RWPE1 (cell line): ENCODE measurements at regions not wholly inside any gene's neighbourhood (a gene's known extent, or its start where the extent isn't known, plus 50 kb on each side); places are given as distances from the start of the nearest gene placed in this dataset.

ENCODE experiments used
- CTCF ChIA-PET: fragments of 350-600 bp; sonication (Branson Sonifier 250); formaldehyde crosslinking; extraction: SDS; loops from one replicate; lab custom pipeline; 2021; lab: Yijun Ruan, JAX
- POLR2A ChIA-PET: fragments of 400-600 bp; formaldehyde crosslinking; extraction: SDS; loops from one replicate; lab custom pipeline; 2020; ENCODE audit warnings: antibody characterized with exemption; ENCODE audit not compliant: low non-redundant PET; lab: Yijun Ruan, JAX
- DNase-seq: peaks from one replicate; pipeline ENCODE4 v3.0.0; 2012; ENCODE audit warnings: low spot score
- H3K27ac ChIP-seq: fragments of 450-650 bp; 2 replicates; pipeline ENCODE4 v1.5.1; 2017
- TF ChIP-seq, protein P1 (sequence below): fragments of 450-650 bp; conservative IDR thresholded peaks from 2 replicates; pipeline ENCODE4 v1.5.1; 2017; ENCODE audit warnings: low read depth, mild to moderate bottlenecking

DNA sequence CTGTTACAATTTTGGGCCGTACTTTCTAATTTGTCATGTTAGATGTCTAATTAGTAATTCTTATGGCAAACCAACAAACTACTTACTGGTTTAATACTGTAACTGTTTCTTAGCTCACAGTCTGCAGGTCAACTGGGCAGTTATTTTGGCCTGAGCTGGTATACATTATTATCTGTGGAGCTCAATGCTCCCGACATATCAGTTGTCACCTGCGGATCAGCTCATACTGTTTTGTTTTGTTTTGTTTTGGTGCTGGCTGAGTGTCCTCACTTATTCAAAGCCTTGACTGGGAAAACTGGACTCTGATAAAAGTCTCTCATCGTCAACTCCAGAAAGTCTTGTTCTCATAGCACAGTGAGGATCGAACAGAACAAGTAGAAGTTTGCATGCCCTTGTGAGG, 1060.6 kb upstream of the CDH8 start:
- DNase-seq: no peak
- POLR2A ChIA-PET: no interaction called here
- CTCF ChIA-PET: no interaction called here
- TF ChIP-seq, protein P1, sequence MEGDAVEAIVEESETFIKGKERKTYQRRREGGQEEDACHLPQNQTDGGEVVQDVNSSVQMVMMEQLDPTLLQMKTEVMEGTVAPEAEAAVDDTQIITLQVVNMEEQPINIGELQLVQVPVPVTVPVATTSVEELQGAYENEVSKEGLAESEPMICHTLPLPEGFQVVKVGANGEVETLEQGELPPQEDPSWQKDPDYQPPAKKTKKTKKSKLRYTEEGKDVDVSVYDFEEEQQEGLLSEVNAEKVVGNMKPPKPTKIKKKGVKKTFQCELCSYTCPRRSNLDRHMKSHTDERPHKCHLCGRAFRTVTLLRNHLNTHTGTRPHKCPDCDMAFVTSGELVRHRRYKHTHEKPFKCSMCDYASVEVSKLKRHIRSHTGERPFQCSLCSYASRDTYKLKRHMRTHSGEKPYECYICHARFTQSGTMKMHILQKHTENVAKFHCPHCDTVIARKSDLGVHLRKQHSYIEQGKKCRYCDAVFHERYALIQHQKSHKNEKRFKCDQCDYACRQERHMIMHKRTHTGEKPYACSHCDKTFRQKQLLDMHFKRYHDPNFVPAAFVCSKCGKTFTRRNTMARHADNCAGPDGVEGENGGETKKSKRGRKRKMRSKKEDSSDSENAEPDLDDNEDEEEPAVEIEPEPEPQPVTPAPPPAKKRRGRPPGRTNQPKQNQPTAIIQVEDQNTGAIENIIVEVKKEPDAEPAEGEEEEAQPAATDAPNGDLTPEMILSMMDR: no peak
- no peak overlapping the region for H3K27ac ChIP-seq

DNA sequence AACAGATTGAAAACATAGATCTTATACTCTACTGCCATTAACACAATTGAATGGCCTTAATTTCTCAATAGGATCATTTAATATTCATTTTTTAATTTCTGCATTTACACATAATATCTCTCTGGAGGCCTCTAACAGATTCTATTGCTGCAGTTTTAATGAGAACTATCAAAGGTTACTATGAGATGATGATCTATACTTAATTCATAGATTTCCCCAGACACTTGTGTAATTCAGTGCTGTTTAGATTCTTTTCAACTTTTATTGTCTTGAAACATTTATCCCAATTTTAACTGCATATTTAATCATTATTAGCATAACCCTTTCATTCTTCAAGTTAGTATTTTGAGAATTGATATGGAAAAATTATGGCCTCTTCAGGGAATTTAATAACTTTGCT, 1056.5 kb upstream of the CDH8 start:
- TF ChIP-seq, protein P1: no peak

DNA sequence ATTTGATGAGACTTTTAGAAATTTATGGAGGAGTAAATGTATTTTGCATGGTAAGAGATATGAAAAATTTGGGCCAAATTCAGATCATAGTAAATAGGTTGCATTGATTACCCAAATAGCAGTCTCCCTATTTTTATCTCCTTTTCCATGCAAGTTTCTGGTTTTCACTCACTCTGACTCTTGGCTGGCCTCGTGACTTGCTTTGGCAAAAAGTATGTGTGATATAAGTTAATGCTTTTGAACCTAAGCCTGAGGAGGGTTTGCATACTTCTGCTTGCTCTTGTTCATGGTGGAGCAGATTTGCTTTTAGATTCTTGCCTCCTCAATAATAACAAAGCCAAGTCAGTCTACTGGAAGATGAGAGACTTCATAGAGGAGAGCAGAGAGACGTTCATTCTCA, 1045.9 kb upstream of the CDH8 start:
- DNase-seq: no peak
- ChIA-PET CTCF (no interaction called here), POLR2A (no interaction called here)
- no peak overlapping the region for H3K27ac ChIP-seq
- TF ChIP-seq, protein P1: no peak

More for the DNA sequence above, 1056.5 kb upstream of the CDH8 start:
- ChIA-PET CTCF (no interaction called here), POLR2A (no interaction called here)
- DNase-seq: no peak
- H3K27ac ChIP-seq: no peak overlapping the region

DNA sequence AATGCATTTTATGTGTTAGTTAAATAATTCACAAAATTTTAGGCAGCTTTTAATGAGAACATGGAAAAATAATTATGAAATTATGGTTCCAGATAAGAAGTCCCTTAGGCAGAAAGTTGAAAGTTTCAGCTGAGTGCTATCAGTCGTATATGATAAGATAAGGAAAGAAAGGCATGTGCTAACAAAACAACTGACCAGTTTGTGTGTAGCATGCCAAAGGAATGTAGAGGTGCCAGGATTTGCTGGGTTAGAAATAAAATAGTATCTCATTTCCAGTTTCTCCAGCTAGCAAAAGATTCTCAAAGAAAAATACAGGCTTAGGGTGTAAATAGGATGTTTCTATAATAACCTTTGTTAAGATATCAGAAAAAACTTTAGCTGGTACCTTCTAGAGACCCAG, 1044.5 kb upstream of the CDH8 start:
- TF ChIP-seq, protein P1: no peak
- CTCF ChIA-PET: interaction anchor here (0.6 kb wide), 1 partner anchor 15 kb away, joined by 3 read pairs; no protein-coding TSS in a partner anchor
- no peak for DNase-seq
- POLR2A ChIA-PET: no interaction called here
- H3K27ac ChIP-seq: no peak overlapping the region

DNA sequence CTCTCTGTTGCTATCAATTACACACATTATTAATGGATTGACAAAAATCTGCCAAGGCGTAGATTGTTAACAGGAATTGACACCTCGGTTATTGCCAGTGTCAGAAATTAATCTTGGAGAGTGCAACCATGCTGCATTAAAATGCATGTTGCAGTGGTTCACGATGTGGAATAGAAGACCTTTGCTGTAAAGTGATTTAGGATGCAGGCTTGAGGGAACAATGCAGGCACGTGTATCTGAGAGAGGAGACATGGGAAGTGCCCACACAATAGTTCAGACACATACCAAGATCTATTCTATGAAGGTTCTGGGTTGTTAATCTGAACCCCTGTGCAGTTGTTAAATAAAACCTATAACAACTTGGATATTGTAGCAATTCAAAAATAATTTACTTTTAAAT, 1032.8 kb upstream of the CDH8 start:
- H3K27ac ChIP-seq: no peak overlapping the region
- no peak for DNase-seq
- ChIA-PET CTCF (no interaction called here), POLR2A (no interaction called here)
- TF ChIP-seq, protein P1: no peak

DNA sequence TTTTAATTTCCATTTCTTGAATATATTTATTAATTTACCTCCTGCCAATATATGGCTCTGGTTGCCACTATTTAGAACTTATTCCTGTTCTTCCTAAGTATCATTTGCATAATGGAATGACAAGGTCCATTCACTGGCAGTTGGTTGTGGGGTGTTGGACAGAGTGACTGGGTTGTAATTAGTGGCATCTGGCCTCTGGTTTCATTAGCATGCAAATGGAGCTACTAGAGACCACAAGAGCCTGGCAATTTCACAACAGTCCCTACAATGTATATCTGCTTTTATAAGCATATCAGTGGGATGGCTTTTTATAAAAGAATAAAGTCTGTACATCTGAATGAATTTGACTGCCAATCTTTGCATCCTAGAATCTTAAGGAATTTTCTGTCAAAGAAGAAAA, 1030.9 kb upstream of the CDH8 start:
- H3K27ac ChIP-seq: no peak overlapping the region
- TF ChIP-seq, protein P1: no peak
- CTCF ChIA-PET: interaction anchor here (0.7 kb wide), 1 partner anchor 110 kb away, joined by 3 read pairs; no protein-coding TSS in a partner anchor
- POLR2A ChIA-PET: no interaction called here
- no peak for DNase-seq
